ENCODE measurements at regions not wholly inside any gene's neighbourhood (a gene's known extent, or its start where the extent isn't known, plus 50 kb on each side); places are given as distances from the start of the nearest gene placed in this dataset.

DNA sequence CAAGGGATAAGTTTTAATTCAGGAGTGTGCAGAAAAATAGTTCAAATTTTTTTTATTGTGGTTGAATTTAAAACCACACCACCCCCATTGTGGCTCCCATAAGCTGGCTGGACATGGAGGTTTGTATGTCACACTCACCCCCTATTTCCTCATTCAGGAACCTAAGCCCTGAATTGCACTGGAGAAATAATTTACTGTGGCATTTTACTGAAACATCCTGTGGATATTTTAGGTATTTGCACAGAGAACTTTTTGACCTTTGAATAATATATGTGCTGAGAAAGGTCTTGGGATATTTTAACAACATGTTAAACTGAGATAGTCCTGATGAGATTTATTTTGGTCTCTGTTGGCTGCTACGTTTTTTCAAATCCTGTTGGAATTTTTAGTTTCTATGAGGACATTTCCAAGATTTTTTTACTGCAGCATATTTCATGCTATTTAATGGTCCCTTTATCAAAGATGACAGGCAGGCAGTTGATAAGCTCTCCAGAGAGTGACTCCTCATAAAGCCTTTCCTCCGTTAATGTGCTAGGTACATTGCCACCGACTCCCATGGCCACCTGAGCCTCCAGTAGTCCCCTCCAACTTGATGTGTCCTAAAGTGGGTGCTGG, 51.2 kb upstream of the PALM2AKAP2 start:
- H3K27me3 ChIP-seq (replicated peaks in 1 of 7) = peaks cover 0 to 8% (median 0%) of the 10 kb centered on the region in 7 donors
- H3K4me1 ChIP-seq = no peaks in the 10 kb centered on the region

GRCh38 chr9:109729513-109729912, 50.5 kb upstream of the PALM2AKAP2 start:
- intact Hi-C loops (cut with DNase I; ENCODE audit: low total_unique reads) = no loop called here
- H3K36me3 ChIP-seq = no peaks in the 10 kb centered on the region
- no peaks in the 10 kb centered on the region for H3K9me3 ChIP-seq
- H3K27ac ChIP-seq = no peak overlapping the region
- TF ChIP-seq POLR2A (IDR thresholded peaks at IDR 0.05) = no peak
- TF ChIP-seq CTCF (IDR thresholded peaks at IDR 0.05 in 8 of 11, conservative IDR thresholded peaks at IDR 0.05 in 3 of 11) = no peak
- TF ChIP-seq POLR2AphosphoS5 (IDR thresholded peaks at IDR 0.05) = no peak
- no peaks in the 10 kb centered on the region for H3K4me1 ChIP-seq
- no peak overlapping the region for H3K4me3 ChIP-seq
- no peak for DNase-seq
- peaks cover 0 to 8% (median 0%) of the 10 kb centered on the region in 7 donors for H3K27me3 ChIP-seq (replicated peaks in 1 of 7)
- 77 to 89% (median 82%) methylated on average over 2 of the region's 2 CpGs for WGBS, 5 donors

More for the DNA sequence above, 51.2 kb upstream of the PALM2AKAP2 start:
- no peak for DNase-seq
- Histone ChIP-seq H3K4me3 (no peak overlapping the region), H3K9me3 (no peaks in the 10 kb centered on the region), H3K27ac (no peak overlapping the region), H3K36me3 (no peaks in the 10 kb centered on the region)
- intact Hi-C loops (cut with DNase I; ENCODE audit: low total_unique reads) = no loop called here
- no peak for TF ChIP-seq CTCF (IDR thresholded peaks at IDR 0.05 in 8 of 11, conservative IDR thresholded peaks at IDR 0.05 in 3 of 11)
- TF ChIP-seq POLR2A (IDR thresholded peaks at IDR 0.05) = no peak
- WGBS, 5 donors = 64 to 73% (median 66%) methylated on average over 3 of the region's 3 CpGs

Data from spleen (tissue), 11 donors.